ENCODE measurements at regions not wholly inside any gene's neighbourhood (a gene's known extent, or its start where the extent isn't known, plus 50 kb on each side); places are given as distances from the start of the nearest gene placed in this dataset.

DNA sequence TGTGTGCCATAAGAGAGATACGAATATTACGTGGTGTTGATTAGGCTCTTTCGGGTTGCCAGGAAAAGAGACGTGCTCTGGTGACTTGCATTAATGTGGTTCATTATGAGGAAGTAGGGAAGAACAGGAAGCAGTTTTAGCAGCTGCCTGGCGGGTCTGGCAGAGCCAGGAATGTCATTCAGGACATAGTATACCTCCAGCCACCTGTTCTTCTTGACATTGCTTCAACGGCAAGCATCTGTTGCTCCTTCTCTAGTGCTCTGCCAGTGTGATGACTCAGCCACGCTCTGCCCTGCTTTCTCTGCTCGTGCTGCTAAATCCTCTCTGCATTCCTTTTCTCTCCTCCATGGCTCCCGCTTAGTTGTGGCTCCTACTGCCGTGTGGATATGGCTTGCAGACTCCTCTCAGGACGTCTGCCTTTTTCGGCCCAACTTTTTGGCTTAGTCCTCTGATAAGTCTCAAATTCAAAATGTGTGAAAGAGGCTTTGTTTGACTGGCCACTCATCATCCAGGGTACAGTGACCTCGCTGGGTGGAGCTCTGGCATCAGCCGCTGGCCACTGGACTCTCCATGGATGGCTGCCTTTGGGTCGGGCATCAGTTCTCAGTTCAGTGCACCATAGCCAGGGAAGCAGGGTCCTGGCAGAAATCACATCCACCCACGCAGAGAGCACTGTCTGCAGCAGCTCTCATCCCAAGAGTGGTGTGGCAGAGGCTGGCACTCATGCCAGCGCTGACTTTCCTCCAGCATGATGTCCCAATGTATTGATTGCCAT, 89.3 kb upstream of the KLF3 start (continued):
- no peak for TF ChIP-seq CHD7 (IDR thresholded peaks at IDR 0.05; ENCODE audit: insufficient replicate concordance, low read length)
- TF ChIP-seq CBX8 (IDR thresholded peaks at IDR 0.05; ENCODE audit: borderline replicate concordance, low read depth, low read length), result no peak
- no peak for TF ChIP-seq CEBPB (IDR thresholded peaks at IDR 0.05; ENCODE audit: low read depth, low read length)
- no peak for TF ChIP-seq ASH2L (IDR thresholded peaks at IDR 0.05; ENCODE audit: low read length)
- no peak for TF ChIP-seq USF2 (IDR thresholded peaks at IDR 0.05; ENCODE audit: low read length)
- no peak for TF ChIP-seq CBX5 (IDR thresholded peaks at IDR 0.05; ENCODE audit: low read depth, low read length)
- TF ChIP-seq CHD1 (IDR thresholded peaks at IDR 0.05; ENCODE audit: low read depth, low read length), result no peak
